SK-N-SH (cell line): ENCODE measurements at regions not wholly inside any gene's neighbourhood (a gene's known extent, or its start where the extent isn't known, plus 50 kb on each side); places are given as distances from the start of the nearest gene placed in this dataset.

Source experiments
- CTCF ChIA-PET: fragments of 300-600, 350-600 bp; formaldehyde crosslinking; extraction: SDS; loops from one replicate; lab custom pipeline; 2021; lab: Yijun Ruan, JAX
- POLR2A ChIA-PET: fragments of 350-600 bp; sonication (Branson Sonifier 250); formaldehyde crosslinking; extraction: SDS; loops from one replicate; lab custom pipeline; 2020; ENCODE audit warnings: antibody characterized with exemption, inconsistent platforms; lab: Yijun Ruan, JAX
- DNase-seq: peaks from one replicate; pipeline ENCODE4 v3.0.0; 2012
- H2AFZ ChIP-seq: fragments of 200-600 bp; sonication (generic); 2 replicates; pipeline ENCODE4 v1.8.1; 2016; ENCODE audit warnings: antibody characterized with exemption, mild to moderate bottlenecking, low read depth
- H3F3A ChIP-seq: fragments of 200-600 bp; sonication (generic); replicated peaks from 2 replicates; pipeline ENCODE3; 2016; ENCODE audit warnings: antibody characterized with exemption, mild to moderate bottlenecking; ENCODE audit not compliant: insufficient read depth
- H3K27ac ChIP-seq, 2 experiments: fragments of 200-500 bp in 1 of 2; fragments of 200-600 bp in 1 of 2; sonication (Bioruptor generic) in 1 of 2; sonication (generic), shearing (Covaris generic) in 1 of 2; 2 replicates each; pipeline versions ENCODE4 v1.5.1 to v1.6.1; 2014 to 2016; ENCODE audit warnings: low read depth in 2 of 2, inconsistent platforms in 1 of 2, low read length in 1 of 2, mild to moderate bottlenecking in 1 of 2, mixed read lengths in 1 of 2
- H3K27me3 ChIP-seq: fragments of 200-600 bp; sonication (generic), shearing (Covaris generic); 2 replicates; pipeline ENCODE4 v1.6.1; 2016; ENCODE audit warnings: mixed run types; ENCODE audit not compliant: insufficient read depth
- H3K36me3 ChIP-seq, 2 experiments: fragments of 200-500 bp in 1 of 2; fragments of 200-600 bp in 1 of 2; sonication (Bioruptor generic) in 1 of 2; sonication (generic) in 1 of 2; replicated peaks in 1 of 2; 2 replicates each; pipeline versions ENCODE3 to v1.5.1; 2014 to 2016; ENCODE audit warnings: low read length in 1 of 2, mild to moderate bottlenecking in 1 of 2; ENCODE audit not compliant: insufficient read depth in 2 of 2, control insufficient read depth in 1 of 2
- H3K4me1 ChIP-seq, 2 experiments: fragments of 200-500 bp in 1 of 2; fragments of 200-600 bp in 1 of 2; sonication (Bioruptor generic) in 1 of 2; sonication (generic), shearing (Covaris generic) in 1 of 2; 2 replicates each; pipeline versions ENCODE4 v1.5.1 to v1.6.1; 2014 to 2016; ENCODE audit warnings: low read depth in 1 of 2, low read length in 1 of 2, mixed run types in 1 of 2; ENCODE audit not compliant: insufficient read depth in 2 of 2, control insufficient read depth in 1 of 2
- H3K4me2 ChIP-seq: fragments of 200-600 bp; sonication (generic), shearing (Covaris generic); 2 replicates; pipeline ENCODE4 v1.6.1; 2017; ENCODE audit warnings: mixed run types
- H3K4me3 ChIP-seq, 2 experiments: fragments of 200-500 bp in 1 of 2; fragments of 200-600 bp in 1 of 2; sonication (Bioruptor generic) in 1 of 2; sonication (generic), shearing (Covaris generic) in 1 of 2; 2 replicates each; pipeline versions ENCODE4 v1.5.1 to v1.8.1; 2014 to 2016; ENCODE audit warnings: low read depth in 2 of 2, inconsistent platforms in 1 of 2, low read length in 1 of 2, mild to moderate bottlenecking in 1 of 2, mixed read lengths in 1 of 2, moderate library complexity in 1 of 2
- H3K79me2 ChIP-seq: fragments of 200-600 bp; sonication (generic); 2 replicates; pipeline ENCODE4 v1.8.1; 2017; ENCODE audit warnings: mild to moderate bottlenecking; ENCODE audit not compliant: insufficient read depth
- H3K9ac ChIP-seq: fragments of 200-600 bp; sonication (generic); 2 replicates; pipeline ENCODE4 v1.6.1; 2017; ENCODE audit warnings: mixed run types
- H3K9me2 ChIP-seq: fragments of 200-600 bp; sonication (generic); 2 replicates; pipeline ENCODE4 v1.6.1; 2017; ENCODE audit warnings: mixed run types
- H3K9me3 ChIP-seq: fragments of 200-600 bp; sonication (generic); 2 replicates; pipeline ENCODE4 v1.6.1; 2017; ENCODE audit warnings: mixed run types, mild to moderate bottlenecking, moderate library complexity
- H4K20me1 ChIP-seq: fragments of 200-600 bp; sonication (generic); 2 replicates; pipeline ENCODE4 v1.6.1; 2017; ENCODE audit warnings: mild to moderate bottlenecking, mixed run types; ENCODE audit not compliant: insufficient read depth
- CHD2 ChIP-seq: fragments of 150-350 bp; IDR thresholded peaks from 2 replicates; pipeline ENCODE4 v1.6.1; 2018; ENCODE audit warnings: low read length; ENCODE audit not compliant: partially characterized antibody
- JUND ChIP-seq: IDR thresholded peaks from 2 replicates; pipeline ENCODE4 v1.4.0; 2012
- MXI1 ChIP-seq: IDR thresholded peaks from 2 replicates; pipeline ENCODE4 v1.6.1; 2012; ENCODE audit warnings: mild to moderate bottlenecking, low read depth, low read length, improper control_type of control experiment
- NFIC ChIP-seq: IDR thresholded peaks from 2 replicates; pipeline ENCODE4 v1.4.0; 2012; ENCODE audit warnings: borderline replicate concordance
- POLR2AphosphoS5 ChIP-seq: IDR thresholded peaks from 2 replicates; pipeline ENCODE4 v1.6.1; 2012; ENCODE audit warnings: low read depth, low read length
- RCOR1 ChIP-seq: fragments of 150-350 bp; IDR thresholded peaks from 2 replicates; pipeline ENCODE4 v1.6.1; 2017; ENCODE audit warnings: antibody characterized with exemption, low read length
- RFX5 ChIP-seq: IDR thresholded peaks from 2 replicates; pipeline ENCODE4 v1.6.1; 2012; ENCODE audit warnings: mild to moderate bottlenecking, improper control_type of control experiment, low read length
- RXRA ChIP-seq: IDR thresholded peaks from 2 replicates; pipeline ENCODE4 v1.4.0; 2012; ENCODE audit warnings: low read depth, mild to moderate bottlenecking, borderline replicate concordance
- SMC3 ChIP-seq: IDR thresholded peaks from 2 replicates; pipeline ENCODE4 v1.6.1; 2012; ENCODE audit warnings: low read depth, low read length, improper control_type of control experiment
- TAF1 ChIP-seq: IDR thresholded peaks from 2 replicates; pipeline ENCODE4 v1.6.1; 2012; ENCODE audit warnings: low read depth, mild to moderate bottlenecking, low read length, moderate library complexity, borderline replicate concordance
- TCF12 ChIP-seq: IDR thresholded peaks from 2 replicates; pipeline ENCODE4 v1.4.0; 2012
- YY1 ChIP-seq: IDR thresholded peaks from 2 replicates; pipeline ENCODE4 v1.4.0; 2012; ENCODE audit warnings: low read depth, mild to moderate bottlenecking
- WGBS: methylation state at CpG from one replicate; pipeline ENCODE4 v1.1.6; 2017; ENCODE audit warnings: low lambda C conversion rate; 5-methylcytosine and 5-hydroxymethylcytosine counted together
- TF ChIP-seq, protein P1 (sequence below): IDR thresholded peaks from 2 replicates; pipeline ENCODE4 v1.4.0; 2012; ENCODE audit warnings: low read depth
- TF ChIP-seq, protein P2 (sequence below): IDR thresholded peaks from 2 replicates; pipeline ENCODE4 v1.4.0; 2012; ENCODE audit warnings: low read depth, borderline replicate concordance
- TF ChIP-seq, protein P3 (sequence below): fragments of 150-350 bp; IDR thresholded peaks from 2 replicates; pipeline ENCODE4 v1.6.1; 2017; ENCODE audit warnings: antibody characterized with exemption, low read length, low read depth, borderline replicate concordance
- TF ChIP-seq, protein P4 (sequence below): IDR thresholded peaks from 2 replicates; pipeline ENCODE4 v1.6.1; 2012; ENCODE audit warnings: mild to moderate bottlenecking, low read depth, low read length, moderate library complexity
- TF ChIP-seq, protein P5 (sequence below): IDR thresholded peaks from 2 replicates; pipeline ENCODE4 v1.4.0; 2012; ENCODE audit warnings: low read depth, borderline replicate concordance
- TF ChIP-seq, protein P6 (sequence below): fragments of 200-600 bp; sonication (generic); IDR thresholded peaks from 2 replicates; pipeline ENCODE4 v1.6.1; 2017; ENCODE audit warnings: antibody characterized with exemption, mild to moderate bottlenecking, moderate library complexity

DNA sequence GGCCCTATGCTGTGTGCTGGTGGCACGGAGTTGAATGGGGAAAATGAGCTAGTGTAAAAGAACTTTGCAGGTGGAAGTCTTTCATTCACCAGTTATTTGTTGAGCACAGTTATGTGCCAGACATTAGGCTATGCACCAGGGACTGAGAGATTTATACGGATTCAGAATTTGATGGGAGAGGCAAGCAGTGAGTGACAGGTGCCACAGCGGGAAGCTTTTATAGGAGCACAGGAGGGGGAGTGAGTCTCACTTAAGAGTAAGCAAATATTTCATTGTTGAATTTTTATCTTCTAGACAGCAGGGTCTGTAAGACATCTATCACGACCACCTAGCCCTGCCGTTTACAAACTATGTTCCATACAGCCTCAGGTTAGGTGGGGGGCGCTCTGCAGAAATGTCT is 320.6 kb downstream of the SNAPC1 start:
- no peak overlapping the region for H3K9ac ChIP-seq
- WGBS: 36% methylated on average over 6 of the region's 6 CpGs
- no peaks in the 10 kb centered on the region for H3K9me3 ChIP-seq
- H3K4me3 ChIP-seq: no peak overlapping the region
- H3K27ac ChIP-seq: no peak overlapping the region
- H3K9me2 ChIP-seq: no peaks in the 10 kb centered on the region
- no peaks in the 10 kb centered on the region for H3K79me2 ChIP-seq
- no peak for DNase-seq
- no peaks in the 10 kb centered on the region for H3F3A ChIP-seq
- H3K4me2 ChIP-seq: no peak overlapping the region
- ChIA-PET POLR2A (no interaction called here), CTCF (interaction anchor here (1.0 kb wide), 1 partner anchor 44 kb away, joined by 3 read pairs; no protein-coding TSS in a partner anchor)
- H3K36me3 ChIP-seq: no peaks in the 10 kb centered on the region
- no peak overlapping the region for H2AFZ ChIP-seq
- H3K4me1 ChIP-seq: no peaks in the 10 kb centered on the region
- TF ChIP-seq SMC3 (no peak), RCOR1 (no peak), YY1 (no peak), RXRA (no peak), TAF1 (no peak), MXI1 (no peak), RFX5 (no peak), TCF12 (no peak), POLR2AphosphoS5 (no peak), CHD2 (no peak), JUND (no peak), NFIC (no peak)
- TF ChIP-seq, protein P1, sequence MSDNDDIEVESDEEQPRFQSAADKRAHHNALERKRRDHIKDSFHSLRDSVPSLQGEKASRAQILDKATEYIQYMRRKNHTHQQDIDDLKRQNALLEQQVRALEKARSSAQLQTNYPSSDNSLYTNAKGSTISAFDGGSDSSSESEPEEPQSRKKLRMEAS: no peak
- TF ChIP-seq, protein P2, sequence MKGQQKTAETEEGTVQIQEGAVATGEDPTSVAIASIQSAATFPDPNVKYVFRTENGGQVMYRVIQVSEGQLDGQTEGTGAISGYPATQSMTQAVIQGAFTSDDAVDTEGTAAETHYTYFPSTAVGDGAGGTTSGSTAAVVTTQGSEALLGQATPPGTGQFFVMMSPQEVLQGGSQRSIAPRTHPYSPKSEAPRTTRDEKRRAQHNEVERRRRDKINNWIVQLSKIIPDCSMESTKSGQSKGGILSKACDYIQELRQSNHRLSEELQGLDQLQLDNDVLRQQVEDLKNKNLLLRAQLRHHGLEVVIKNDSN: no peak
- TF ChIP-seq, protein P3, sequence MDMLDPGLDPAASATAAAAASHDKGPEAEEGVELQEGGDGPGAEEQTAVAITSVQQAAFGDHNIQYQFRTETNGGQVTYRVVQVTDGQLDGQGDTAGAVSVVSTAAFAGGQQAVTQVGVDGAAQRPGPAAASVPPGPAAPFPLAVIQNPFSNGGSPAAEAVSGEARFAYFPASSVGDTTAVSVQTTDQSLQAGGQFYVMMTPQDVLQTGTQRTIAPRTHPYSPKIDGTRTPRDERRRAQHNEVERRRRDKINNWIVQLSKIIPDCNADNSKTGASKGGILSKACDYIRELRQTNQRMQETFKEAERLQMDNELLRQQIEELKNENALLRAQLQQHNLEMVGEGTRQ: no peak
- TF ChIP-seq, protein P4, sequence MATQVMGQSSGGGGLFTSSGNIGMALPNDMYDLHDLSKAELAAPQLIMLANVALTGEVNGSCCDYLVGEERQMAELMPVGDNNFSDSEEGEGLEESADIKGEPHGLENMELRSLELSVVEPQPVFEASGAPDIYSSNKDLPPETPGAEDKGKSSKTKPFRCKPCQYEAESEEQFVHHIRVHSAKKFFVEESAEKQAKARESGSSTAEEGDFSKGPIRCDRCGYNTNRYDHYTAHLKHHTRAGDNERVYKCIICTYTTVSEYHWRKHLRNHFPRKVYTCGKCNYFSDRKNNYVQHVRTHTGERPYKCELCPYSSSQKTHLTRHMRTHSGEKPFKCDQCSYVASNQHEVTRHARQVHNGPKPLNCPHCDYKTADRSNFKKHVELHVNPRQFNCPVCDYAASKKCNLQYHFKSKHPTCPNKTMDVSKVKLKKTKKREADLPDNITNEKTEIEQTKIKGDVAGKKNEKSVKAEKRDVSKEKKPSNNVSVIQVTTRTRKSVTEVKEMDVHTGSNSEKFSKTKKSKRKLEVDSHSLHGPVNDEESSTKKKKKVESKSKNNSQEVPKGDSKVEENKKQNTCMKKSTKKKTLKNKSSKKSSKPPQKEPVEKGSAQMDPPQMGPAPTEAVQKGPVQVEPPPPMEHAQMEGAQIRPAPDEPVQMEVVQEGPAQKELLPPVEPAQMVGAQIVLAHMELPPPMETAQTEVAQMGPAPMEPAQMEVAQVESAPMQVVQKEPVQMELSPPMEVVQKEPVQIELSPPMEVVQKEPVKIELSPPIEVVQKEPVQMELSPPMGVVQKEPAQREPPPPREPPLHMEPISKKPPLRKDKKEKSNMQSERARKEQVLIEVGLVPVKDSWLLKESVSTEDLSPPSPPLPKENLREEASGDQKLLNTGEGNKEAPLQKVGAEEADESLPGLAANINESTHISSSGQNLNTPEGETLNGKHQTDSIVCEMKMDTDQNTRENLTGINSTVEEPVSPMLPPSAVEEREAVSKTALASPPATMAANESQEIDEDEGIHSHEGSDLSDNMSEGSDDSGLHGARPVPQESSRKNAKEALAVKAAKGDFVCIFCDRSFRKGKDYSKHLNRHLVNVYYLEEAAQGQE: no peak
- TF ChIP-seq, protein P5, sequence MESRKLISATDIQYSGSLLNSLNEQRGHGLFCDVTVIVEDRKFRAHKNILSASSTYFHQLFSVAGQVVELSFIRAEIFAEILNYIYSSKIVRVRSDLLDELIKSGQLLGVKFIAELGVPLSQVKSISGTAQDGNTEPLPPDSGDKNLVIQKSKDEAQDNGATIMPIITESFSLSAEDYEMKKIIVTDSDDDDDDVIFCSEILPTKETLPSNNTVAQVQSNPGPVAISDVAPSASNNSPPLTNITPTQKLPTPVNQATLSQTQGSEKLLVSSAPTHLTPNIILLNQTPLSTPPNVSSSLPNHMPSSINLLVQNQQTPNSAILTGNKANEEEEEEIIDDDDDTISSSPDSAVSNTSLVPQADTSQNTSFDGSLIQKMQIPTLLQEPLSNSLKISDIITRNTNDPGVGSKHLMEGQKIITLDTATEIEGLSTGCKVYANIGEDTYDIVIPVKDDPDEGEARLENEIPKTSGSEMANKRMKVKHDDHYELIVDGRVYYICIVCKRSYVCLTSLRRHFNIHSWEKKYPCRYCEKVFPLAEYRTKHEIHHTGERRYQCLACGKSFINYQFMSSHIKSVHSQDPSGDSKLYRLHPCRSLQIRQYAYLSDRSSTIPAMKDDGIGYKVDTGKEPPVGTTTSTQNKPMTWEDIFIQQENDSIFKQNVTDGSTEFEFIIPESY: no peak
- TF ChIP-seq, protein P6, sequence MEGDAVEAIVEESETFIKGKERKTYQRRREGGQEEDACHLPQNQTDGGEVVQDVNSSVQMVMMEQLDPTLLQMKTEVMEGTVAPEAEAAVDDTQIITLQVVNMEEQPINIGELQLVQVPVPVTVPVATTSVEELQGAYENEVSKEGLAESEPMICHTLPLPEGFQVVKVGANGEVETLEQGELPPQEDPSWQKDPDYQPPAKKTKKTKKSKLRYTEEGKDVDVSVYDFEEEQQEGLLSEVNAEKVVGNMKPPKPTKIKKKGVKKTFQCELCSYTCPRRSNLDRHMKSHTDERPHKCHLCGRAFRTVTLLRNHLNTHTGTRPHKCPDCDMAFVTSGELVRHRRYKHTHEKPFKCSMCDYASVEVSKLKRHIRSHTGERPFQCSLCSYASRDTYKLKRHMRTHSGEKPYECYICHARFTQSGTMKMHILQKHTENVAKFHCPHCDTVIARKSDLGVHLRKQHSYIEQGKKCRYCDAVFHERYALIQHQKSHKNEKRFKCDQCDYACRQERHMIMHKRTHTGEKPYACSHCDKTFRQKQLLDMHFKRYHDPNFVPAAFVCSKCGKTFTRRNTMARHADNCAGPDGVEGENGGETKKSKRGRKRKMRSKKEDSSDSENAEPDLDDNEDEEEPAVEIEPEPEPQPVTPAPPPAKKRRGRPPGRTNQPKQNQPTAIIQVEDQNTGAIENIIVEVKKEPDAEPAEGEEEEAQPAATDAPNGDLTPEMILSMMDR: no peak
- no peaks in the 10 kb centered on the region for H3K27me3 ChIP-seq
- no peaks in the 10 kb centered on the region for H4K20me1 ChIP-seq
